Osteocyte (in vitro differentiated cells): ENCODE measurements at regions not wholly inside any gene's neighbourhood (a gene's known extent, or its start where the extent isn't known, plus 50 kb on each side); places are given as distances from the start of the nearest gene placed in this dataset.

Experiments used
- DNase-seq: peaks from one replicate; pipeline ENCODE4 v3.0.0; 2021; ENCODE audit warnings: mixed read lengths; ENCODE audit not compliant: unreplicated experiment; ENCODE audit errors: extremely low spot score
- H3K27ac Mint-ChIP-seq: one replicate; pipeline ENCODE4 v1.8.0; 2021; ENCODE audit warnings: mild to moderate bottlenecking, mixed read lengths; ENCODE audit not compliant: unreplicated experiment
- H3K27me3 Mint-ChIP-seq: one replicate; pipeline ENCODE4 v1.8.0; 2021; ENCODE audit warnings: mixed read lengths; ENCODE audit not compliant: unreplicated experiment
- H3K36me3 Mint-ChIP-seq: one replicate; pipeline ENCODE4 v1.8.0; 2021; ENCODE audit warnings: mixed read lengths; ENCODE audit not compliant: unreplicated experiment
- H3K4me1 Mint-ChIP-seq: one replicate; pipeline ENCODE4 v1.8.0; 2021; ENCODE audit warnings: mixed read lengths; ENCODE audit not compliant: unreplicated experiment
- H3K4me3 Mint-ChIP-seq: one replicate; pipeline ENCODE4 v1.8.0; 2021; ENCODE audit warnings: mild to moderate bottlenecking, moderate library complexity, mixed read lengths; ENCODE audit not compliant: unreplicated experiment
- H3K9me3 Mint-ChIP-seq: one replicate; pipeline ENCODE4 v1.8.0; 2021; ENCODE audit warnings: mixed read lengths; ENCODE audit not compliant: unreplicated experiment
- TF ChIP-seq, protein P1 (sequence below): fragments of 200-600 bp; sonication (generic); IDR thresholded peaks from 2 replicates; pipeline ENCODE4 v1.5.0; 2021; ENCODE audit warnings: antibody characterized with exemption, mild to moderate bottlenecking, moderate library complexity

- DNase-seq: no peak
Observed at GRCh38 chr10:6823770-6824169, 243.7 kb upstream of the PRKCQ start.

DNA sequence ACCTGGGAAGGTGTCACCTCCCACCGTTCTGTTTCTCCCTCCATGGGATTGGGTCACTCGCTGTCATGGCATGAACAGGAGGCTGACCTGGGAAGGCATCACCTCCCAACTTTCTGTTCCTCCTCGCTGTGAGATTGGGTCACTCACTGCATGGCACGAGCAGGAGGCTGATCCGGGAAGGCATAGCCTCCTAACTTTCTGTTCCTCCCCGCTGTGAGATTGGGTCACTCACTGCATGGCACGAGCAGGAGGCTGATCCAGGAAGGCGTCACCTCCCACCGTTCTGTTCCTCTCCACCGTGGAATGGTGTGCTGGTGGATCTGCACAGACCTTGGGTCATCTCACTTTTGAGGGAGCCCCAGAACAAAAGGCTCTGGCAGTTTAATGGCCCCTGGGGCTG lies 239.2 kb upstream of the PRKCQ start:
- no peak for DNase-seq
- no peak overlapping the region for H3K27ac Mint-ChIP-seq
- no peaks in the 10 kb centered on the region for H3K9me3 Mint-ChIP-seq
- H3K4me3 Mint-ChIP-seq: no peak overlapping the region
- H3K36me3 Mint-ChIP-seq: no peaks in the 10 kb centered on the region
- H3K4me1 Mint-ChIP-seq: no peaks in the 10 kb centered on the region
- TF ChIP-seq, protein P1, sequence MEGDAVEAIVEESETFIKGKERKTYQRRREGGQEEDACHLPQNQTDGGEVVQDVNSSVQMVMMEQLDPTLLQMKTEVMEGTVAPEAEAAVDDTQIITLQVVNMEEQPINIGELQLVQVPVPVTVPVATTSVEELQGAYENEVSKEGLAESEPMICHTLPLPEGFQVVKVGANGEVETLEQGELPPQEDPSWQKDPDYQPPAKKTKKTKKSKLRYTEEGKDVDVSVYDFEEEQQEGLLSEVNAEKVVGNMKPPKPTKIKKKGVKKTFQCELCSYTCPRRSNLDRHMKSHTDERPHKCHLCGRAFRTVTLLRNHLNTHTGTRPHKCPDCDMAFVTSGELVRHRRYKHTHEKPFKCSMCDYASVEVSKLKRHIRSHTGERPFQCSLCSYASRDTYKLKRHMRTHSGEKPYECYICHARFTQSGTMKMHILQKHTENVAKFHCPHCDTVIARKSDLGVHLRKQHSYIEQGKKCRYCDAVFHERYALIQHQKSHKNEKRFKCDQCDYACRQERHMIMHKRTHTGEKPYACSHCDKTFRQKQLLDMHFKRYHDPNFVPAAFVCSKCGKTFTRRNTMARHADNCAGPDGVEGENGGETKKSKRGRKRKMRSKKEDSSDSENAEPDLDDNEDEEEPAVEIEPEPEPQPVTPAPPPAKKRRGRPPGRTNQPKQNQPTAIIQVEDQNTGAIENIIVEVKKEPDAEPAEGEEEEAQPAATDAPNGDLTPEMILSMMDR: no peak
- H3K27me3 Mint-ChIP-seq: peaks cover 2% of the 10 kb centered on the region

More at GRCh38 chr10:6823770-6824169, 243.7 kb upstream of the PRKCQ start:
- Mint-ChIP-seq H3K4me1 (no peaks in the 10 kb centered on the region), H3K27me3 (no peaks in the 10 kb centered on the region), H3K36me3 (no peaks in the 10 kb centered on the region), H3K4me3 (no peak overlapping the region), H3K27ac (no peak overlapping the region), H3K9me3 (no peaks in the 10 kb centered on the region)
- TF ChIP-seq, protein P1: no peak

GRCh38 chr10:6817770-6818169 lies 237.7 kb upstream of the PRKCQ start:
- H3K27ac Mint-ChIP-seq: no peak overlapping the region
- H3K4me3 Mint-ChIP-seq: no peak overlapping the region
- H3K4me1 Mint-ChIP-seq: no peaks in the 10 kb centered on the region
- no peaks in the 10 kb centered on the region for H3K36me3 Mint-ChIP-seq
- no peak for DNase-seq
- TF ChIP-seq, protein P1: no peak
- H3K27me3 Mint-ChIP-seq: peaks cover 2% of the 10 kb centered on the region
- no peaks in the 10 kb centered on the region for H3K9me3 Mint-ChIP-seq

- H3K4me3 Mint-ChIP-seq: no peak overlapping the region
- TF ChIP-seq, protein P1: no peak
- H3K4me1 Mint-ChIP-seq: no peaks in the 10 kb centered on the region
- peaks cover 4% of the 10 kb centered on the region for H3K27me3 Mint-ChIP-seq
- H3K36me3 Mint-ChIP-seq: no peaks in the 10 kb centered on the region
- no peak for DNase-seq
- peaks cover 3% of the 10 kb centered on the region for H3K9me3 Mint-ChIP-seq
- no peak overlapping the region for H3K27ac Mint-ChIP-seq
Observed at GRCh38 chr10:6815346-6815745, 235.3 kb upstream of the PRKCQ start.

GRCh38 chr10:6813856-6814255 lies 233.8 kb upstream of the PRKCQ start:
- Mint-ChIP-seq H3K4me1 (no peaks in the 10 kb centered on the region), H3K36me3 (no peaks in the 10 kb centered on the region), H3K27ac (no peak overlapping the region), H3K27me3 (peaks cover 6% of the 10 kb centered on the region), H3K9me3 (peaks cover 3% of the 10 kb centered on the region), H3K4me3 (no peak overlapping the region)
- TF ChIP-seq, protein P1: no peak
- DNase-seq: no peak
